SK-N-SH (cell line): ENCODE measurements at regions not wholly inside any gene's neighbourhood (a gene's known extent, or its start where the extent isn't known, plus 50 kb on each side); places are given as distances from the start of the nearest gene placed in this dataset.

Experiments used
- CTCF ChIA-PET: fragments of 300-600, 350-600 bp; formaldehyde crosslinking; extraction: SDS; loops from one replicate; lab custom pipeline; 2021; lab: Yijun Ruan, JAX
- POLR2A ChIA-PET: fragments of 350-600 bp; sonication (Branson Sonifier 250); formaldehyde crosslinking; extraction: SDS; loops from one replicate; lab custom pipeline; 2020; ENCODE audit warnings: antibody characterized with exemption, inconsistent platforms; lab: Yijun Ruan, JAX
- DNase-seq: peaks from one replicate; pipeline ENCODE4 v3.0.0; 2012
- H2AFZ ChIP-seq: fragments of 200-600 bp; sonication (generic); 2 replicates; pipeline ENCODE4 v1.8.1; 2016; ENCODE audit warnings: antibody characterized with exemption, mild to moderate bottlenecking, low read depth
- H3F3A ChIP-seq: fragments of 200-600 bp; sonication (generic); replicated peaks from 2 replicates; pipeline ENCODE3; 2016; ENCODE audit warnings: antibody characterized with exemption, mild to moderate bottlenecking; ENCODE audit not compliant: insufficient read depth
- H3K27ac ChIP-seq, 2 experiments: fragments of 200-500 bp in 1 of 2; fragments of 200-600 bp in 1 of 2; sonication (Bioruptor generic) in 1 of 2; sonication (generic), shearing (Covaris generic) in 1 of 2; 2 replicates each; pipeline versions ENCODE4 v1.5.1 to v1.6.1; 2014 to 2016; ENCODE audit warnings: low read depth in 2 of 2, inconsistent platforms in 1 of 2, low read length in 1 of 2, mild to moderate bottlenecking in 1 of 2, mixed read lengths in 1 of 2
- H3K27me3 ChIP-seq: fragments of 200-600 bp; sonication (generic), shearing (Covaris generic); 2 replicates; pipeline ENCODE4 v1.6.1; 2016; ENCODE audit warnings: mixed run types; ENCODE audit not compliant: insufficient read depth
- H3K36me3 ChIP-seq, 2 experiments: fragments of 200-500 bp in 1 of 2; fragments of 200-600 bp in 1 of 2; sonication (Bioruptor generic) in 1 of 2; sonication (generic) in 1 of 2; replicated peaks in 1 of 2; 2 replicates each; pipeline versions ENCODE3 to v1.5.1; 2014 to 2016; ENCODE audit warnings: low read length in 1 of 2, mild to moderate bottlenecking in 1 of 2; ENCODE audit not compliant: insufficient read depth in 2 of 2, control insufficient read depth in 1 of 2
- H3K4me1 ChIP-seq, 2 experiments: fragments of 200-500 bp in 1 of 2; fragments of 200-600 bp in 1 of 2; sonication (Bioruptor generic) in 1 of 2; sonication (generic), shearing (Covaris generic) in 1 of 2; 2 replicates each; pipeline versions ENCODE4 v1.5.1 to v1.6.1; 2014 to 2016; ENCODE audit warnings: low read depth in 1 of 2, low read length in 1 of 2, mixed run types in 1 of 2; ENCODE audit not compliant: insufficient read depth in 2 of 2, control insufficient read depth in 1 of 2
- H3K4me2 ChIP-seq: fragments of 200-600 bp; sonication (generic), shearing (Covaris generic); 2 replicates; pipeline ENCODE4 v1.6.1; 2017; ENCODE audit warnings: mixed run types
- H3K4me3 ChIP-seq, 2 experiments: fragments of 200-500 bp in 1 of 2; fragments of 200-600 bp in 1 of 2; sonication (Bioruptor generic) in 1 of 2; sonication (generic), shearing (Covaris generic) in 1 of 2; 2 replicates each; pipeline versions ENCODE4 v1.5.1 to v1.8.1; 2014 to 2016; ENCODE audit warnings: low read depth in 2 of 2, inconsistent platforms in 1 of 2, low read length in 1 of 2, mild to moderate bottlenecking in 1 of 2, mixed read lengths in 1 of 2, moderate library complexity in 1 of 2
- H3K79me2 ChIP-seq: fragments of 200-600 bp; sonication (generic); 2 replicates; pipeline ENCODE4 v1.8.1; 2017; ENCODE audit warnings: mild to moderate bottlenecking; ENCODE audit not compliant: insufficient read depth
- H3K9ac ChIP-seq: fragments of 200-600 bp; sonication (generic); 2 replicates; pipeline ENCODE4 v1.6.1; 2017; ENCODE audit warnings: mixed run types
- H3K9me2 ChIP-seq: fragments of 200-600 bp; sonication (generic); 2 replicates; pipeline ENCODE4 v1.6.1; 2017; ENCODE audit warnings: mixed run types
- H3K9me3 ChIP-seq: fragments of 200-600 bp; sonication (generic); 2 replicates; pipeline ENCODE4 v1.6.1; 2017; ENCODE audit warnings: mixed run types, mild to moderate bottlenecking, moderate library complexity
- H4K20me1 ChIP-seq: fragments of 200-600 bp; sonication (generic); 2 replicates; pipeline ENCODE4 v1.6.1; 2017; ENCODE audit warnings: mild to moderate bottlenecking, mixed run types; ENCODE audit not compliant: insufficient read depth
- CHD2 ChIP-seq: fragments of 150-350 bp; IDR thresholded peaks from 2 replicates; pipeline ENCODE4 v1.6.1; 2018; ENCODE audit warnings: low read length; ENCODE audit not compliant: partially characterized antibody
- FOXM1 ChIP-seq: IDR thresholded peaks from 2 replicates; pipeline ENCODE4 v1.4.0; 2012; ENCODE audit warnings: low read depth, mild to moderate bottlenecking
- MXI1 ChIP-seq: IDR thresholded peaks from 2 replicates; pipeline ENCODE4 v1.6.1; 2012; ENCODE audit warnings: mild to moderate bottlenecking, low read depth, low read length, improper control_type of control experiment
- NRF1 ChIP-seq: IDR thresholded peaks from 2 replicates; pipeline ENCODE4 v1.6.1; 2012; ENCODE audit warnings: low read depth, mild to moderate bottlenecking, low read length
- RFX5 ChIP-seq: IDR thresholded peaks from 2 replicates; pipeline ENCODE4 v1.6.1; 2012; ENCODE audit warnings: mild to moderate bottlenecking, improper control_type of control experiment, low read length
- SIN3A ChIP-seq: IDR thresholded peaks from 2 replicates; pipeline ENCODE4 v1.6.1; 2012; ENCODE audit warnings: low read depth, mild to moderate bottlenecking, low read length, moderate library complexity, borderline replicate concordance
- SMC3 ChIP-seq: IDR thresholded peaks from 2 replicates; pipeline ENCODE4 v1.6.1; 2012; ENCODE audit warnings: low read depth, low read length, improper control_type of control experiment
- TAF1 ChIP-seq: IDR thresholded peaks from 2 replicates; pipeline ENCODE4 v1.6.1; 2012; ENCODE audit warnings: low read depth, mild to moderate bottlenecking, low read length, moderate library complexity, borderline replicate concordance
- TEAD4 ChIP-seq: IDR thresholded peaks from 2 replicates; pipeline ENCODE4 v1.4.0; 2012; ENCODE audit warnings: mild to moderate bottlenecking, borderline replicate concordance; ENCODE audit not compliant: insufficient read depth
- YY1 ChIP-seq: IDR thresholded peaks from 2 replicates; pipeline ENCODE4 v1.4.0; 2012; ENCODE audit warnings: low read depth, mild to moderate bottlenecking
- WGBS: methylation state at CpG from one replicate; pipeline ENCODE4 v1.1.6; 2017; ENCODE audit warnings: low lambda C conversion rate; 5-methylcytosine and 5-hydroxymethylcytosine counted together
- TF ChIP-seq, protein P1 (sequence below): fragments of 200-600 bp; sonication (generic); IDR thresholded peaks from 2 replicates; pipeline ENCODE4 v1.6.1; 2017; ENCODE audit warnings: antibody characterized with exemption, mild to moderate bottlenecking, moderate library complexity
- TF ChIP-seq, protein P2 (sequence below): fragments of 150-350 bp; IDR thresholded peaks from 2 replicates; pipeline ENCODE4 v1.6.1; 2016; ENCODE audit warnings: mild to moderate bottlenecking, low read depth, low read length
- TF ChIP-seq, protein P3 (sequence below): IDR thresholded peaks from 2 replicates; pipeline ENCODE4 v1.4.0; 2012; ENCODE audit warnings: low read depth

DNA sequence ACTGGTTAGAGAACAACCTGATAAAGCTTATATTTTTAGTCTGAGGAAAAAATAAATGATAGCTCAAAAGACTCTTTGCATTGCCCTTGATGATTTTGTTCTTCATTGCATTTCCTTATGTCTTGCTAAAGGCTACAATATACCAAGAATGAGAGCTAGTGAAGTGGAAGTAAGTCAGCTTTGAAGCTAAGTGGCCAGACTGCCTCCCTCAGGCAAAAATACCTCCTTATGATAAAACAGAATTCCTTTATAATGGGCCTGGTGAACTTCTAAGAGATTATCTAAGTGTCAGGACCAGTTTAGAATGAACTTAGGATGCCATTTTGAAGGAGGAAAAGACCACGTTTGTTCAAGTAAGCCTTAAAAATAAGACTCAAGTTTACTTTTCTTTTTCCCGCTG, 678.4 kb downstream of the ROBO2 start:
- TF ChIP-seq TAF1: no peak
- no peak for TF ChIP-seq RFX5
- TF ChIP-seq, protein P1, sequence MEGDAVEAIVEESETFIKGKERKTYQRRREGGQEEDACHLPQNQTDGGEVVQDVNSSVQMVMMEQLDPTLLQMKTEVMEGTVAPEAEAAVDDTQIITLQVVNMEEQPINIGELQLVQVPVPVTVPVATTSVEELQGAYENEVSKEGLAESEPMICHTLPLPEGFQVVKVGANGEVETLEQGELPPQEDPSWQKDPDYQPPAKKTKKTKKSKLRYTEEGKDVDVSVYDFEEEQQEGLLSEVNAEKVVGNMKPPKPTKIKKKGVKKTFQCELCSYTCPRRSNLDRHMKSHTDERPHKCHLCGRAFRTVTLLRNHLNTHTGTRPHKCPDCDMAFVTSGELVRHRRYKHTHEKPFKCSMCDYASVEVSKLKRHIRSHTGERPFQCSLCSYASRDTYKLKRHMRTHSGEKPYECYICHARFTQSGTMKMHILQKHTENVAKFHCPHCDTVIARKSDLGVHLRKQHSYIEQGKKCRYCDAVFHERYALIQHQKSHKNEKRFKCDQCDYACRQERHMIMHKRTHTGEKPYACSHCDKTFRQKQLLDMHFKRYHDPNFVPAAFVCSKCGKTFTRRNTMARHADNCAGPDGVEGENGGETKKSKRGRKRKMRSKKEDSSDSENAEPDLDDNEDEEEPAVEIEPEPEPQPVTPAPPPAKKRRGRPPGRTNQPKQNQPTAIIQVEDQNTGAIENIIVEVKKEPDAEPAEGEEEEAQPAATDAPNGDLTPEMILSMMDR: no peak
- TF ChIP-seq SMC3: no peak
- no peak for TF ChIP-seq CHD2
- Histone ChIP-seq H3K9me2 (no peaks in the 10 kb centered on the region), H2AFZ (no peak overlapping the region), H3K9me3 (no peaks in the 10 kb centered on the region), H3F3A (no peaks in the 10 kb centered on the region), H3K27me3 (no peaks in the 10 kb centered on the region), H3K4me3 (no peak overlapping the region), H3K4me2 (no peak overlapping the region), H4K20me1 (no peaks in the 10 kb centered on the region), H3K27ac (no peak overlapping the region), H3K9ac (no peak overlapping the region), H3K79me2 (no peaks in the 10 kb centered on the region), H3K4me1 (no peaks in the 10 kb centered on the region), H3K36me3 (no peaks in the 10 kb centered on the region)
- POLR2A ChIA-PET: no interaction called here
- WGBS: 5% methylated on average over 2 of the region's 2 CpGs
- CTCF ChIA-PET: no interaction called here
- DNase-seq: no peak

- no peaks in the 10 kb centered on the region for H3K36me3 ChIP-seq
- POLR2A ChIA-PET: no interaction called here
- H3K79me2 ChIP-seq: no peaks in the 10 kb centered on the region
- no peaks in the 10 kb centered on the region for H3K9me3 ChIP-seq
- H3K4me2 ChIP-seq: no peak overlapping the region
- no peaks in the 10 kb centered on the region for H3K27me3 ChIP-seq
- H3F3A ChIP-seq: no peaks in the 10 kb centered on the region
- no peak overlapping the region for H2AFZ ChIP-seq
- no peak overlapping the region for H3K27ac ChIP-seq
- CTCF ChIA-PET: no interaction called here
- DNase-seq: no peak
- H3K4me3 ChIP-seq: no peak overlapping the region
- no peak overlapping the region for H3K9ac ChIP-seq
- no peaks in the 10 kb centered on the region for H4K20me1 ChIP-seq
- H3K4me1 ChIP-seq: no peaks in the 10 kb centered on the region
- no peak for TF ChIP-seq YY1
- TF ChIP-seq RFX5: no peak
- TF ChIP-seq, protein P2, sequence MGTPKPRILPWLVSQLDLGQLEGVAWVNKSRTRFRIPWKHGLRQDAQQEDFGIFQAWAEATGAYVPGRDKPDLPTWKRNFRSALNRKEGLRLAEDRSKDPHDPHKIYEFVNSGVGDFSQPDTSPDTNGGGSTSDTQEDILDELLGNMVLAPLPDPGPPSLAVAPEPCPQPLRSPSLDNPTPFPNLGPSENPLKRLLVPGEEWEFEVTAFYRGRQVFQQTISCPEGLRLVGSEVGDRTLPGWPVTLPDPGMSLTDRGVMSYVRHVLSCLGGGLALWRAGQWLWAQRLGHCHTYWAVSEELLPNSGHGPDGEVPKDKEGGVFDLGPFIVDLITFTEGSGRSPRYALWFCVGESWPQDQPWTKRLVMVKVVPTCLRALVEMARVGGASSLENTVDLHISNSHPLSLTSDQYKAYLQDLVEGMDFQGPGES: no peak
- TF ChIP-seq CHD2: no peak
- no peak for TF ChIP-seq TEAD4
- no peak for TF ChIP-seq MXI1
- TF ChIP-seq FOXM1: no peak
- no peak for TF ChIP-seq SIN3A
- no peak for TF ChIP-seq NRF1
- TF ChIP-seq, protein P3, sequence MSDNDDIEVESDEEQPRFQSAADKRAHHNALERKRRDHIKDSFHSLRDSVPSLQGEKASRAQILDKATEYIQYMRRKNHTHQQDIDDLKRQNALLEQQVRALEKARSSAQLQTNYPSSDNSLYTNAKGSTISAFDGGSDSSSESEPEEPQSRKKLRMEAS: no peak
- H3K9me2 ChIP-seq: no peaks in the 10 kb centered on the region
Measured at GRCh38 chr3:77720460-77720971, 680.6 kb downstream of the ROBO2 start.
